Stimulated activated CD4-positive, alpha-beta T cell treated with anti-CD3 and anti-CD28 coated beads, TNF-alpha, amount 100 ng/mL, for 48 hours (primary cell): ENCODE measurements at regions not wholly inside any gene's neighbourhood (a gene's known extent, or its start where the extent isn't known, plus 50 kb on each side); places are given as distances from the start of the nearest gene placed in this dataset.
"Not testable (repeated sequence)": the region's sequence is repeated elsewhere in the genome, so short reads cannot be mapped to it uniquely, and the experiment has no call there.

Experiments used
- DNase-seq, 3 donors: peaks; one replicate each; pipeline ENCODE4 v3.0.0-alpha.2; 2020; ENCODE audit warnings: low read depth in 3 of 3

GRCh38 chr2:111251711-111252110 lies 131.0 kb downstream of the BCL2L11 start:
- no peak for DNase-seq

GRCh38 chr2:111252436-111252835 lies 131.7 kb downstream of the BCL2L11 start:
- DNase-seq: no peak

GRCh38 chr2:111254916-111255315 lies 134.2 kb downstream of the BCL2L11 start:
- DNase-seq: not testable (repeated sequence)

- not testable (repeated sequence) for DNase-seq
Observed at GRCh38 chr2:111256628-111257027, 135.9 kb downstream of the BCL2L11 start.

- DNase-seq: not testable (repeated sequence)
Observed at GRCh38 chr2:111257607-111258006, 136.9 kb downstream of the BCL2L11 start.

- not testable (repeated sequence) for DNase-seq
Observed at GRCh38 chr2:111258318-111258717, 137.6 kb downstream of the BCL2L11 start.

GRCh38 chr2:111262627-111263379 lies 142.1 kb downstream of the BCL2L11 start:
- DNase-seq: not testable (repeated sequence)

- not testable (repeated sequence) for DNase-seq
Observed at GRCh38 chr2:111263380-111264017, 142.8 kb downstream of the BCL2L11 start.

GRCh38 chr2:111264956-111265355 lies 144.2 kb downstream of the BCL2L11 start:
- DNase-seq: not testable (repeated sequence)

- DNase-seq: not testable (repeated sequence)
Observed at GRCh38 chr2:111266556-111266955, 145.8 kb downstream of the BCL2L11 start.

- DNase-seq: not testable (repeated sequence)
Observed at GRCh38 chr2:111267038-111267437, 146.3 kb downstream of the BCL2L11 start.

- DNase-seq: not testable (repeated sequence)
Observed at GRCh38 chr2:111269761-111270323, 149.1 kb downstream of the BCL2L11 start.

- not testable (repeated sequence) for DNase-seq
Observed at GRCh38 chr2:111270569-111270968, 149.9 kb downstream of the BCL2L11 start.

- DNase-seq: not testable (repeated sequence)
Observed at GRCh38 chr2:111271647-111272304, 151.1 kb downstream of the BCL2L11 start.

GRCh38 chr2:111273007-111273406 lies 152.3 kb downstream of the BCL2L11 start:
- not testable (repeated sequence) for DNase-seq

GRCh38 chr2:111275047-111275853 lies 154.5 kb downstream of the BCL2L11 start:
- not testable (repeated sequence) for DNase-seq

- DNase-seq: not testable (repeated sequence)
Observed at GRCh38 chr2:111275854-111276171, 155.1 kb downstream of the BCL2L11 start.

- DNase-seq: not testable (repeated sequence)
Observed at GRCh38 chr2:111278133-111278532, 157.4 kb downstream of the BCL2L11 start.

- not testable (repeated sequence) for DNase-seq
Observed at GRCh38 chr2:111280709-111281286, 160.1 kb downstream of the BCL2L11 start.

- not testable (repeated sequence) for DNase-seq
Observed at GRCh38 chr2:111282162-111282561, 161.4 kb downstream of the BCL2L11 start.
